ENCODE measurements at regions not wholly inside any gene's neighbourhood (a gene's known extent, or its start where the extent isn't known, plus 50 kb on each side); places are given as distances from the start of the nearest gene placed in this dataset.

GRCh38 chr20:39879296-39879695, 809.7 kb downstream of the MAFB start:
- no peak overlapping the region for H3K4me3 ChIP-seq (ENCODE audit: low read depth, low read length)
- DNase-seq (ENCODE audit: low read depth): no peak
- peaks cover 3% of the 10 kb centered on the region for H3K27me3 ChIP-seq (ENCODE audit: control insufficient read depth, insufficient read depth, low read length)
- H3K36me3 ChIP-seq (ENCODE audit: control insufficient read depth, insufficient read depth, low read length): no peaks in the 10 kb centered on the region
- TF ChIP-seq, protein P1, sequence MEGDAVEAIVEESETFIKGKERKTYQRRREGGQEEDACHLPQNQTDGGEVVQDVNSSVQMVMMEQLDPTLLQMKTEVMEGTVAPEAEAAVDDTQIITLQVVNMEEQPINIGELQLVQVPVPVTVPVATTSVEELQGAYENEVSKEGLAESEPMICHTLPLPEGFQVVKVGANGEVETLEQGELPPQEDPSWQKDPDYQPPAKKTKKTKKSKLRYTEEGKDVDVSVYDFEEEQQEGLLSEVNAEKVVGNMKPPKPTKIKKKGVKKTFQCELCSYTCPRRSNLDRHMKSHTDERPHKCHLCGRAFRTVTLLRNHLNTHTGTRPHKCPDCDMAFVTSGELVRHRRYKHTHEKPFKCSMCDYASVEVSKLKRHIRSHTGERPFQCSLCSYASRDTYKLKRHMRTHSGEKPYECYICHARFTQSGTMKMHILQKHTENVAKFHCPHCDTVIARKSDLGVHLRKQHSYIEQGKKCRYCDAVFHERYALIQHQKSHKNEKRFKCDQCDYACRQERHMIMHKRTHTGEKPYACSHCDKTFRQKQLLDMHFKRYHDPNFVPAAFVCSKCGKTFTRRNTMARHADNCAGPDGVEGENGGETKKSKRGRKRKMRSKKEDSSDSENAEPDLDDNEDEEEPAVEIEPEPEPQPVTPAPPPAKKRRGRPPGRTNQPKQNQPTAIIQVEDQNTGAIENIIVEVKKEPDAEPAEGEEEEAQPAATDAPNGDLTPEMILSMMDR (IDR thresholded peaks at IDR 0.05; ENCODE audit: insufficient read depth, low read length, poor library complexity, severe bottlenecking): no peak

GRCh38 chr20:39878809-39879208, 810.2 kb downstream of the MAFB start:
- no peak for DNase-seq (ENCODE audit: low read depth)
- H3K4me3 ChIP-seq (ENCODE audit: low read depth, low read length): no peak overlapping the region
- no peaks in the 10 kb centered on the region for H3K36me3 ChIP-seq (ENCODE audit: control insufficient read depth, insufficient read depth, low read length)
- TF ChIP-seq, protein P1 (IDR thresholded peaks at IDR 0.05; ENCODE audit: insufficient read depth, low read length, poor library complexity, severe bottlenecking): no peak
- H3K27me3 ChIP-seq (ENCODE audit: control insufficient read depth, insufficient read depth, low read length): peaks cover 3% of the 10 kb centered on the region

GRCh38 chr20:39878320-39878719, 810.7 kb downstream of the MAFB start:
- Histone ChIP-seq H3K27me3 (ENCODE audit: control insufficient read depth, insufficient read depth, low read length) (peaks cover 3% of the 10 kb centered on the region), H3K36me3 (ENCODE audit: control insufficient read depth, insufficient read depth, low read length) (no peaks in the 10 kb centered on the region), H3K4me3 (ENCODE audit: low read depth, low read length) (no peak overlapping the region)
- TF ChIP-seq, protein P1 (IDR thresholded peaks at IDR 0.05; ENCODE audit: insufficient read depth, low read length, poor library complexity, severe bottlenecking): no peak
- no peak for DNase-seq (ENCODE audit: low read depth)

- no peak for DNase-seq (ENCODE audit: low read depth)
- Histone ChIP-seq H3K27me3 (ENCODE audit: control insufficient read depth, insufficient read depth, low read length) (peaks cover 3% of the 10 kb centered on the region), H3K36me3 (ENCODE audit: control insufficient read depth, insufficient read depth, low read length) (no peaks in the 10 kb centered on the region), H3K4me3 (ENCODE audit: low read depth, low read length) (no peak overlapping the region)
- TF ChIP-seq, protein P1 (IDR thresholded peaks at IDR 0.05; ENCODE audit: insufficient read depth, low read length, poor library complexity, severe bottlenecking): no peak
Observed at GRCh38 chr20:39877788-39878187, 811.2 kb downstream of the MAFB start.

GRCh38 chr20:39876976-39877635, 811.9 kb downstream of the MAFB start:
- TF ChIP-seq, protein P1 (IDR thresholded peaks at IDR 0.05; ENCODE audit: insufficient read depth, low read length, poor library complexity, severe bottlenecking): no peak
- H3K27me3 ChIP-seq (ENCODE audit: control insufficient read depth, insufficient read depth, low read length): peaks cover 3% of the 10 kb centered on the region
- DNase-seq (ENCODE audit: low read depth): no peak
- no peaks in the 10 kb centered on the region for H3K36me3 ChIP-seq (ENCODE audit: control insufficient read depth, insufficient read depth, low read length)
- no peak overlapping the region for H3K4me3 ChIP-seq (ENCODE audit: low read depth, low read length)

Measured in kidney epithelial cell (primary cell).